ENCODE measurements at regions not wholly inside any gene's neighbourhood (a gene's known extent, or its start where the extent isn't known, plus 50 kb on each side); places are given as distances from the start of the nearest gene placed in this dataset.

DNA sequence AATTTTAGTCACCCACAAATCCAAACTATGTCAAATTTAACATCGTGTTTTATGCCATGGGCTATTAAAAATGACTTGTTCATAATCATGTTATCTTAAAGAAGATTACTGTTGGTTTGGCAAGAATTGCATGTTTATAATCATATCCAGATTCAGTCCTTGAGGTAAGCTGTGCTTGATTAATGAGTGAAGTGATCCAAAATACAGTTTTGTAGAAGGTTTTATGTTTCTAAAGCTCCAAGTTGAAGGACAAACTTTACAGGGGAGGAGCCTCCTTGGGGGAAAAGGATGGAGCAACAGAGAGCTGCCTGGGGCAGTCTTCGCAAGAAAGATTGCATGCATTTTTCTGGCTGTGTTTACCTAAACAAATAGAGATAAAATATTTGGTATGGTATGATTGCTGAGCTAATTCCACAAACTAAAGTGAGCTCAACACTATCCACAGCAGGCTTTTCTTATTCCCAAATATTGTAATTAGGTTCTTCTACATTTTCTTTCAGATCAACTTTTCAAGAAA, 189.5 kb upstream of the TYRP1 start:
- H3K9me3 ChIP-seq (replicated peaks; ENCODE audit: control insufficient read depth, insufficient read depth, low read length): no peaks in the 10 kb centered on the region
- ChIA-PET POLR2A (no interaction called here), CTCF (no interaction called here)
- no TSS peak for BruUV-seq (replicated peaks)
- H3K4me2 ChIP-seq (ENCODE audit: insufficient read depth, low read length): no peak overlapping the region
- H3K36me3 ChIP-seq (ENCODE audit: control insufficient read depth in 2 of 2, extremely low read depth in 1 of 2, insufficient read depth in 2 of 2, low read length in 2 of 2): no peaks in the 10 kb centered on the region
- H3K27ac ChIP-seq (ENCODE audit: insufficient read depth, low read depth, low read length): no peak overlapping the region
- no peak overlapping the region for H3K4me3 ChIP-seq (replicated peaks in 1 of 3; ENCODE audit: insufficient read depth in 1 of 3, low read depth in 1 of 3, low read length in 3 of 3)
- no peak overlapping the region for H3K9ac ChIP-seq (replicated peaks; ENCODE audit: extremely low read depth, insufficient read depth, low read length)
- H3K27me3 ChIP-seq (ENCODE audit: control insufficient read depth in 2 of 2, insufficient read depth in 2 of 2, low read length in 2 of 2): no peaks in the 10 kb centered on the region
- DNase-seq (ENCODE audit: low read depth, low spot score): no peak
- dilution Hi-C loops (cut with MboI; ENCODE audit: extremely low pct_ligation_motif_present, low sequenced_read_pairs): no loop called here
- TF ChIP-seq JUN (IDR thresholded peaks at IDR 0.05; ENCODE audit: borderline replicate concordance, insufficient read depth, insufficient read length, low read depth): no peak
- TF ChIP-seq FOS (IDR thresholded peaks at IDR 0.05; ENCODE audit: borderline replicate concordance, insufficient read depth, low read length): no peak
- TF ChIP-seq, protein P1, sequence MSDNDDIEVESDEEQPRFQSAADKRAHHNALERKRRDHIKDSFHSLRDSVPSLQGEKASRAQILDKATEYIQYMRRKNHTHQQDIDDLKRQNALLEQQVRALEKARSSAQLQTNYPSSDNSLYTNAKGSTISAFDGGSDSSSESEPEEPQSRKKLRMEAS (IDR thresholded peaks at IDR 0.05; ENCODE audit: insufficient read depth, insufficient read length): no peak
- TF ChIP-seq EZH2 (IDR thresholded peaks at IDR 0.05; ENCODE audit: borderline replicate concordance, low read depth, low read length, severe bottlenecking): no peak
- no peak for TF ChIP-seq GATA2 (IDR thresholded peaks at IDR 0.05; ENCODE audit: insufficient read depth, insufficient read length, low read depth, low read length)
- TF ChIP-seq MYC (IDR thresholded peaks at IDR 0.05; ENCODE audit: low read depth, low read length): no peak
- no peak for TF ChIP-seq POLR2AphosphoS5 (IDR thresholded peaks at IDR 0.05; ENCODE audit: insufficient read depth, low read depth, low read length)
- no peak for FAIRE-seq
- no peaks in the 10 kb centered on the region for H3K4me1 ChIP-seq (ENCODE audit: control insufficient read depth, extremely low read depth, insufficient read depth, low read length)
- intact Hi-C loops (cut with micrococcal nuclease): no loop called here
- no peaks in the 10 kb centered on the region for H3K79me2 ChIP-seq (ENCODE audit: control insufficient read depth, insufficient read depth, low read length)
- no peaks in the 10 kb centered on the region for H3K9me1 ChIP-seq (replicated peaks; ENCODE audit: control insufficient read depth, extremely low read depth, insufficient read depth, low read length)
- no peak overlapping the region for H2AFZ ChIP-seq (ENCODE audit: low read depth, low read length)
- no peaks in the 10 kb centered on the region for H4K20me1 ChIP-seq (replicated peaks; ENCODE audit: control insufficient read depth, extremely low read depth, insufficient read depth, low read length)

DNA sequence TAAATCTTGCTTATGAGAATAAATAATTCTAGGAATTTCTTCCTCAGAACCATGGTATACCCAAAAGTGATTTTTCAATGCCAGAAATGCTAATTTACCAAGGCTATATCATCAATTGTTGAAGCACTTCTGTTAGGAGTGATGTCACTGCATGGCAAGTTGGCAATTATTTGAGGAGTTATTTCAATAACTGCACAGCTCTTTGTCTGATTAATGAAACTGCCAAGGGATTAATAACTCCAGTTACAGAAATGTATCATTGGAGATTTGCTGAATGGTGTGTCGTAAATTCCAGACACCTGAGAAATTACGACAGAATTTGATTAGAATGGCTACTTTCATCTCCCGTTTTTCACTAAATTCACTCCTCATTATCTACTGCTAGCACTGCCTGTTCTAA, 182.6 kb upstream of the TYRP1 start:
- ChIA-PET POLR2A (no interaction called here), CTCF (no interaction called here)
- DNase-seq (ENCODE audit: low read depth, low spot score) (no peak), FAIRE-seq (no peak)
- no peaks in the 10 kb centered on the region for H3K9me1 ChIP-seq (replicated peaks; ENCODE audit: control insufficient read depth, extremely low read depth, insufficient read depth, low read length)
- no peak overlapping the region for H3K27ac ChIP-seq (ENCODE audit: insufficient read depth, low read depth, low read length)
- dilution Hi-C loops (cut with MboI; ENCODE audit: extremely low pct_ligation_motif_present, low sequenced_read_pairs): no loop called here
- H3K9me3 ChIP-seq (replicated peaks; ENCODE audit: control insufficient read depth, insufficient read depth, low read length): no peaks in the 10 kb centered on the region
- H2AFZ ChIP-seq (ENCODE audit: low read depth, low read length): no peak overlapping the region
- no peak overlapping the region for H3K9ac ChIP-seq (replicated peaks; ENCODE audit: extremely low read depth, insufficient read depth, low read length)
- no peaks in the 10 kb centered on the region for H3K36me3 ChIP-seq (ENCODE audit: control insufficient read depth in 2 of 2, extremely low read depth in 1 of 2, insufficient read depth in 2 of 2, low read length in 2 of 2)
- H3K4me3 ChIP-seq (replicated peaks in 1 of 3; ENCODE audit: insufficient read depth in 1 of 3, low read depth in 1 of 3, low read length in 3 of 3): no peak overlapping the region
- no peak overlapping the region for H3K4me2 ChIP-seq (ENCODE audit: insufficient read depth, low read length)
- no peaks in the 10 kb centered on the region for H3K4me1 ChIP-seq (ENCODE audit: control insufficient read depth, extremely low read depth, insufficient read depth, low read length)
- H4K20me1 ChIP-seq (replicated peaks; ENCODE audit: control insufficient read depth, extremely low read depth, insufficient read depth, low read length): no peaks in the 10 kb centered on the region
- intact Hi-C loops (cut with micrococcal nuclease): no loop called here
- BruUV-seq (replicated peaks): no TSS peak
- H3K79me2 ChIP-seq (ENCODE audit: control insufficient read depth, insufficient read depth, low read length): no peaks in the 10 kb centered on the region
- TF ChIP-seq MYC (IDR thresholded peaks at IDR 0.05; ENCODE audit: low read depth, low read length): no peak
- TF ChIP-seq, protein P1 (IDR thresholded peaks at IDR 0.05; ENCODE audit: insufficient read depth, insufficient read length): no peak
- H3K27me3 ChIP-seq (ENCODE audit: control insufficient read depth in 2 of 2, insufficient read depth in 2 of 2, low read length in 2 of 2): no peaks in the 10 kb centered on the region
